ENCODE measurements at regions not wholly inside any gene's neighbourhood (a gene's known extent, or its start where the extent isn't known, plus 50 kb on each side); places are given as distances from the start of the nearest gene placed in this dataset.

GRCh38 chr12:30533558-30534265, 162.0 kb downstream of the IPO8 start:
- Histone ChIP-seq H3K9ac (ENCODE audit: low read depth in 1 of 2, low read length in 2 of 2) (no peak overlapping the region), H3K9me3 (ENCODE audit: control insufficient read depth in 4 of 4, low read length in 3 of 4) (no peaks in the 10 kb centered on the region), H3K4me3 (ENCODE audit: low read depth in 1 of 3, low read length in 3 of 3) (no peak overlapping the region), H3K36me3 (ENCODE audit: control insufficient read depth in 4 of 4, insufficient read depth in 3 of 4, low read depth in 1 of 4, low read length in 3 of 4) (no peaks in the 10 kb centered on the region), H3K27me3 (ENCODE audit: control insufficient read depth in 4 of 4, insufficient read depth in 4 of 4, low read length in 3 of 4) (no peaks in the 10 kb centered on the region), H3K27ac (ENCODE audit: low read depth in 1 of 2, low read length in 2 of 2) (no peak overlapping the region), H3K4me1 (ENCODE audit: control insufficient read depth in 4 of 4, insufficient read depth in 4 of 4, low read length in 3 of 4) (no peaks in the 10 kb centered on the region)
- TF ChIP-seq ATF3 (IDR thresholded peaks at IDR 0.05), result no peak
- no peak for TF ChIP-seq EGR1 (IDR thresholded peaks at IDR 0.05; ENCODE audit: low read depth in 2 of 2)
- no peak for TF ChIP-seq JUND (IDR thresholded peaks at IDR 0.05)
- TF ChIP-seq HNF4A (conservative IDR thresholded peaks at IDR 0.05), result no peak
- TF ChIP-seq TAF1 (conservative IDR thresholded peaks at IDR 0.05), result no peak
- TF ChIP-seq YY1 (IDR thresholded peaks at IDR 0.05), result no peak
- TF ChIP-seq SP1 (IDR thresholded peaks at IDR 0.05), result no peak
- TF ChIP-seq HNF4G (IDR thresholded peaks at IDR 0.05), result no peak
- TF ChIP-seq RAD21 (IDR thresholded peaks at IDR 0.05), result no peak
- DNase-seq (ENCODE audit: low spot score), result no peak
- WGBS, result 82% methylated on average over 5 of the region's 5 CpGs

GRCh38 chr12:30531731-30532678, 163.7 kb downstream of the IPO8 start:
- no peak overlapping the region for H3K9ac ChIP-seq (ENCODE audit: low read depth in 1 of 2, low read length in 2 of 2)
- no peak for DNase-seq (ENCODE audit: low spot score)
- H3K9me3 ChIP-seq (ENCODE audit: control insufficient read depth in 4 of 4, low read length in 3 of 4), result no peaks in the 10 kb centered on the region
- WGBS, result 88% methylated on average over 8 of the region's 8 CpGs
- H3K36me3 ChIP-seq (ENCODE audit: control insufficient read depth in 4 of 4, insufficient read depth in 3 of 4, low read depth in 1 of 4, low read length in 3 of 4), result no peaks in the 10 kb centered on the region
- H3K4me3 ChIP-seq (ENCODE audit: low read depth in 1 of 3, low read length in 3 of 3), result no peak overlapping the region
- no peaks in the 10 kb centered on the region for H3K27me3 ChIP-seq (ENCODE audit: control insufficient read depth in 4 of 4, insufficient read depth in 4 of 4, low read length in 3 of 4)
- H3K27ac ChIP-seq (ENCODE audit: low read depth in 1 of 2, low read length in 2 of 2), result no peak overlapping the region
- H3K4me1 ChIP-seq (ENCODE audit: control insufficient read depth in 4 of 4, insufficient read depth in 4 of 4, low read length in 3 of 4), result no peaks in the 10 kb centered on the region
- TF ChIP-seq YY1 (IDR thresholded peaks at IDR 0.05) (no peak), REST (IDR thresholded peaks at IDR 0.05) (no peak), MAX (IDR thresholded peaks at IDR 0.05) (no peak), GABPA (IDR thresholded peaks at IDR 0.05 in 1 of 2, conservative IDR thresholded peaks at IDR 0.05 in 1 of 2) (no peak), HNF4A (conservative IDR thresholded peaks at IDR 0.05) (no peak), ATF3 (IDR thresholded peaks at IDR 0.05) (no peak), NR2F2 (IDR thresholded peaks at IDR 0.05) (no peak), TAF1 (conservative IDR thresholded peaks at IDR 0.05) (no peak), ZBTB33 (IDR thresholded peaks at IDR 0.05) (no peak), FOXA1 (IDR thresholded peaks at IDR 0.05) (no peak), HNF4G (IDR thresholded peaks at IDR 0.05) (no peak), RAD21 (IDR thresholded peaks at IDR 0.05) (no peak)
